ENCODE measurements at regions not wholly inside any gene's neighbourhood (a gene's known extent, or its start where the extent isn't known, plus 50 kb on each side); places are given as distances from the start of the nearest gene placed in this dataset.

GRCh38 chr15:25058080-25058785, 103.4 kb downstream of the SNRPN start:
- WGBS, 2 donors, result 88 to 89% methylated on average over 18 of the region's 18 CpGs
- H3K27me3 ChIP-seq (ENCODE audit: control insufficient read depth in 1 of 2, insufficient read depth in 2 of 2, low read length in 2 of 2), result no peaks in the 10 kb centered on the region
- no peak overlapping the region for H3K27ac ChIP-seq (ENCODE audit: low read depth in 2 of 2, low read length in 1 of 2)
- H3K36me3 ChIP-seq (ENCODE audit: control insufficient read depth in 2 of 2, insufficient read depth in 2 of 2, low read length in 1 of 2), result peaks cover 31 to 67% of the 10 kb centered on the region in 2 donors
- H3K4me1 ChIP-seq (ENCODE audit: control insufficient read depth in 2 of 2, insufficient read depth in 2 of 2, low read length in 1 of 2), result no peaks in the 10 kb centered on the region
- H3K9me3 ChIP-seq (ENCODE audit: control insufficient read depth in 2 of 2, insufficient read depth in 1 of 2, low read depth in 1 of 2, low read length in 1 of 2), result peaks cover 90 to 100% of the 10 kb centered on the region in 2 donors
- no peak overlapping the region for H3K4me3 ChIP-seq (ENCODE audit: low read depth in 1 of 2, low read length in 2 of 2)

GRCh38 chr15:25059698-25060471, 105.1 kb downstream of the SNRPN start:
- H3K9me3 ChIP-seq (ENCODE audit: control insufficient read depth in 2 of 2, insufficient read depth in 1 of 2, low read depth in 1 of 2, low read length in 1 of 2), result peaks cover 92 to 100% of the 10 kb centered on the region in 2 donors
- H3K4me3 ChIP-seq (ENCODE audit: low read depth in 1 of 2, low read length in 2 of 2), result peak overlapping the region in 1 of 2 donors; percentile 2
- WGBS, 2 donors, result 91 to 93% methylated on average over 20 of the region's 20 CpGs
- no peak overlapping the region for H3K27ac ChIP-seq (ENCODE audit: low read depth in 2 of 2, low read length in 1 of 2)
- no peaks in the 10 kb centered on the region for H3K4me1 ChIP-seq (ENCODE audit: control insufficient read depth in 2 of 2, insufficient read depth in 2 of 2, low read length in 1 of 2)
- H3K27me3 ChIP-seq (ENCODE audit: control insufficient read depth in 1 of 2, insufficient read depth in 2 of 2, low read length in 2 of 2), result no peaks in the 10 kb centered on the region
- H3K36me3 ChIP-seq (ENCODE audit: control insufficient read depth in 2 of 2, insufficient read depth in 2 of 2, low read length in 1 of 2), result peaks cover 29 to 74% of the 10 kb centered on the region in 2 donors

DNA sequence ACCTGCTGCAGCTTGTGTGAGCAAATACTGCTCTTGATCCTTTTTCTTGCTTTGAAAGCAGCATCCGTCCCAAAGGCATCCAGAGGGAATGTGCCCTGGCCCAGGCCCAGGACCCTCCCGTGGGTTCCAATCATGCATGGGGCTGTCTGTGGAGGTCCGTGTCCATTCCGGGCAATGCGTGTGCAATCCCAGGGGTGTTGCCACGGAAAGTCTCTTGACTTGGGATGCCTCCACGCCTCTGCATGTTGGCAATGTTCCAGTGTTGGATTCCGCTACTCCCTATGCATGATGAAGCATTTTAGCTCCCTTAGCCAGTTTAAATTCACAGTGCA, 105.7 kb downstream of the SNRPN start:
- no peaks in the 10 kb centered on the region for H3K27me3 ChIP-seq (ENCODE audit: control insufficient read depth in 1 of 2, insufficient read depth in 2 of 2, low read length in 2 of 2)
- H3K4me3 ChIP-seq (ENCODE audit: low read depth in 1 of 2, low read length in 2 of 2), result no peak overlapping the region
- H3K9me3 ChIP-seq (ENCODE audit: control insufficient read depth in 2 of 2, insufficient read depth in 1 of 2, low read depth in 1 of 2, low read length in 1 of 2), result peaks cover 90 to 100% of the 10 kb centered on the region in 2 donors
- no peaks in the 10 kb centered on the region for H3K4me1 ChIP-seq (ENCODE audit: control insufficient read depth in 2 of 2, insufficient read depth in 2 of 2, low read length in 1 of 2)
- WGBS, 2 donors, result 87 to 91% methylated on average over 8 of the region's 8 CpGs
- H3K36me3 ChIP-seq (ENCODE audit: control insufficient read depth in 2 of 2, insufficient read depth in 2 of 2, low read length in 1 of 2), result peaks cover 29 to 78% of the 10 kb centered on the region in 2 donors
- H3K27ac ChIP-seq (ENCODE audit: low read depth in 2 of 2, low read length in 1 of 2), result no peak overlapping the region

GRCh38 chr15:25060996-25061620, 106.3 kb downstream of the SNRPN start:
- H3K27me3 ChIP-seq (ENCODE audit: control insufficient read depth in 1 of 2, insufficient read depth in 2 of 2, low read length in 2 of 2), result no peaks in the 10 kb centered on the region
- no peak overlapping the region for H3K4me3 ChIP-seq (ENCODE audit: low read depth in 1 of 2, low read length in 2 of 2)
- 80 to 89% methylated on average over 10 of the region's 10 CpGs for WGBS, 2 donors
- no peak overlapping the region for H3K27ac ChIP-seq (ENCODE audit: low read depth in 2 of 2, low read length in 1 of 2)
- H3K36me3 ChIP-seq (ENCODE audit: control insufficient read depth in 2 of 2, insufficient read depth in 2 of 2, low read length in 1 of 2), result peaks cover 25 to 79% of the 10 kb centered on the region in 2 donors
- H3K9me3 ChIP-seq (ENCODE audit: control insufficient read depth in 2 of 2, insufficient read depth in 1 of 2, low read depth in 1 of 2, low read length in 1 of 2), result peaks cover 92 to 100% of the 10 kb centered on the region in 2 donors
- no peaks in the 10 kb centered on the region for H3K4me1 ChIP-seq (ENCODE audit: control insufficient read depth in 2 of 2, insufficient read depth in 2 of 2, low read length in 1 of 2)

- Histone ChIP-seq H3K27me3 (ENCODE audit: control insufficient read depth in 1 of 2, insufficient read depth in 2 of 2, low read length in 2 of 2) (no peaks in the 10 kb centered on the region), H3K4me3 (ENCODE audit: low read depth in 1 of 2, low read length in 2 of 2) (no peak overlapping the region), H3K36me3 (ENCODE audit: control insufficient read depth in 2 of 2, insufficient read depth in 2 of 2, low read length in 1 of 2) (peaks cover 20 to 79% of the 10 kb centered on the region in 2 donors), H3K9me3 (ENCODE audit: control insufficient read depth in 2 of 2, insufficient read depth in 1 of 2, low read depth in 1 of 2, low read length in 1 of 2) (peaks cover 93 to 100% of the 10 kb centered on the region in 2 donors), H3K4me1 (ENCODE audit: control insufficient read depth in 2 of 2, insufficient read depth in 2 of 2, low read length in 1 of 2) (no peaks in the 10 kb centered on the region), H3K27ac (ENCODE audit: low read depth in 2 of 2, low read length in 1 of 2) (no peak overlapping the region)
- 93 to 94% methylated on average over 23 of the region's 23 CpGs for WGBS, 2 donors
Measured at GRCh38 chr15:25061808-25062550, 107.2 kb downstream of the SNRPN start.

DNA sequence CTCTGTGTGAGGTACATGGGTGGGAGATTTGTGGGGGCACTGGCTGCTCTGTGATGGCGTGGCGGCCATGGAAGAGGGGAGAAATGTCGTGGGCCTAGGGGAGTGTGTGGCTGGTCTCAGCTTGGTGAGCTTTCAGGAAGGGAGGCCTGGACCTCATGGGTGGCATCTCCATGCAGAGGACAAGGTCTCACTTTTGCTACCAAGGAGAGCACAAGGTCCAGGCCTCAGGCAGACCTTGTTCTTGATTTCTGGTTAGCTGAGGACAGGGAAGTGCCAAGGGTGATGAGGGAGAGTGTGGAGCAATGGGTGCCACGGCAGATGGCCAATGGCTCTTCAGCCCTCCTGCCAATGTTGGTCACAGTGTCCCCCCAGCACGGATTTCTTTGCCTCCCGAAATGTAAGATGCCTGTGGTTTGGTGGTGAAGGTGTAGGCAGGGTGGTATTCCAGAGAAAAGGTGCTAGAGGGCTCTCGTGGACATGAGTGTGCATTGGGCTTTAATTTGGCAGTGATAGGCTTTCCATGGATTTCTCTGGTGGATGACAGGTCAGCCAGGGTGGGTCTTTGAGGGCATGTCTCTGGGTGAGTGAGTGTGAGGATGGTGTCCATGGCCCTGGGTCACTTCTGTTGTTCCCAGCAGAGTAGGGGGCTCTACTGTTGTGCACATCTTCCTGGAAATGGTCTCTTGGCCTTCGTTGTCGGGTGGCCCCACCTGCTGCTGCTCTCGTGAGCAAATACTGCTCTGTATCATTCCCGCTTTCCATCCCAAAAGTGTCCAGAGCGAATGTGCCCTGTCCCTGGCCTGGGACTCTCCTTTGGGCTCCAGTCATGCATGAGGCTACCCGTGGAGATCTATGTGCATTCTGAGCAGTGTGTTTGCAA, 108.0 kb downstream of the SNRPN start:
- WGBS, 2 donors, result 86 to 87% methylated on average over 13 of the region's 13 CpGs

DNA sequence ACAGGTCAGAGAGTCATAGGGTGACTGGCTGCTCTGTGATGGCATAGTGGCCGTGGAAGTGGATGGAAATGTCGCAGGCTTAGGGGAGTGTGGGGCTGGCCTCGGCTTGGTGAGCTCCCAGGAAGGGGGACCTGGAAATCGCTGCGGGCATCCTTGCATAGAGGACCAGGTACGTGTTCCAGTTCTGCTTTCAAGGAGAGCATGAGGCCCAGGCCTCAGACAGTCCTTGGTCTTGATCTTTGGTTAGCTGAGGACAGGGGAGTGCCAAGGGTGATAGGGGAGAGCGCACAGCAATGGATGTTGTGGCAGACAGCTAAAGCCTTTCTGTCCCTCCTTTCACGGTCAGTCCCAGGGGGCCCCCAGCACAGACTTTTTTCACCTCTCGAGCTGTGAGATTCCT, 110.5 kb downstream of the SNRPN start:
- H3K27me3 ChIP-seq (ENCODE audit: control insufficient read depth in 1 of 2, insufficient read depth in 2 of 2, low read length in 2 of 2), result no peaks in the 10 kb centered on the region
- peaks cover 93 to 100% of the 10 kb centered on the region in 2 donors for H3K9me3 ChIP-seq (ENCODE audit: control insufficient read depth in 2 of 2, insufficient read depth in 1 of 2, low read depth in 1 of 2, low read length in 1 of 2)
- no peak overlapping the region for H3K4me3 ChIP-seq (ENCODE audit: low read depth in 1 of 2, low read length in 2 of 2)
- H3K4me1 ChIP-seq (ENCODE audit: control insufficient read depth in 2 of 2, insufficient read depth in 2 of 2, low read length in 1 of 2), result no peaks in the 10 kb centered on the region
- no peak overlapping the region for H3K27ac ChIP-seq (ENCODE audit: low read depth in 2 of 2, low read length in 1 of 2)
- H3K36me3 ChIP-seq (ENCODE audit: control insufficient read depth in 2 of 2, insufficient read depth in 2 of 2, low read length in 1 of 2), result peaks cover 22 to 82% of the 10 kb centered on the region in 2 donors
- 85 to 86% methylated on average over 9 of the region's 9 CpGs for WGBS, 2 donors

More for the DNA sequence above, 108.0 kb downstream of the SNRPN start:
- Histone ChIP-seq H3K27me3 (ENCODE audit: control insufficient read depth in 1 of 2, insufficient read depth in 2 of 2, low read length in 2 of 2) (no peaks in the 10 kb centered on the region), H3K9me3 (ENCODE audit: control insufficient read depth in 2 of 2, insufficient read depth in 1 of 2, low read depth in 1 of 2, low read length in 1 of 2) (peaks cover 92 to 100% of the 10 kb centered on the region in 2 donors), H3K4me1 (ENCODE audit: control insufficient read depth in 2 of 2, insufficient read depth in 2 of 2, low read length in 1 of 2) (no peaks in the 10 kb centered on the region), H3K36me3 (ENCODE audit: control insufficient read depth in 2 of 2, insufficient read depth in 2 of 2, low read length in 1 of 2) (peaks cover 20 to 82% of the 10 kb centered on the region in 2 donors), H3K4me3 (ENCODE audit: low read depth in 1 of 2, low read length in 2 of 2) (no peak overlapping the region), H3K27ac (ENCODE audit: low read depth in 2 of 2, low read length in 1 of 2) (no peak overlapping the region)

- Histone ChIP-seq H3K27ac (ENCODE audit: low read depth in 2 of 2, low read length in 1 of 2) (no peak overlapping the region), H3K36me3 (ENCODE audit: control insufficient read depth in 2 of 2, insufficient read depth in 2 of 2, low read length in 1 of 2) (peaks cover 28 to 82% of the 10 kb centered on the region in 2 donors), H3K27me3 (ENCODE audit: control insufficient read depth in 1 of 2, insufficient read depth in 2 of 2, low read length in 2 of 2) (no peaks in the 10 kb centered on the region), H3K9me3 (ENCODE audit: control insufficient read depth in 2 of 2, insufficient read depth in 1 of 2, low read depth in 1 of 2, low read length in 1 of 2) (peaks cover 94 to 100% of the 10 kb centered on the region in 2 donors), H3K4me3 (ENCODE audit: low read depth in 1 of 2, low read length in 2 of 2) (no peak overlapping the region), H3K4me1 (ENCODE audit: control insufficient read depth in 2 of 2, insufficient read depth in 2 of 2, low read length in 1 of 2) (no peaks in the 10 kb centered on the region)
- 89 to 94% methylated on average over 11 of the region's 11 CpGs for WGBS, 2 donors
Measured at GRCh38 chr15:25065876-25066275, 111.1 kb downstream of the SNRPN start.
